ENCODE measurements at regions not wholly inside any gene's neighbourhood (a gene's known extent, or its start where the extent isn't known, plus 50 kb on each side); places are given as distances from the start of the nearest gene placed in this dataset.

GRCh38 chr2:225971433-225971832 lies 571.9 kb downstream of the NYAP2 start:
- Histone ChIP-seq H3K27ac (ENCODE audit: low read depth, low read length) (no peak overlapping the region), H3K36me3 (ENCODE audit: insufficient read depth, low read length) (no peaks in the 10 kb centered on the region), H3K27me3 (ENCODE audit: insufficient read depth, low read length, poor library complexity, severe bottlenecking) (no peaks in the 10 kb centered on the region), H3K9me3 (ENCODE audit: low read length) (no peaks in the 10 kb centered on the region), H3K4me3 (ENCODE audit: low read length) (no peak overlapping the region), H3K4me1 (ENCODE audit: insufficient read depth, low read length) (no peaks in the 10 kb centered on the region)
- CTCF ChIA-PET = no interaction called here
- Mint-ChIP-seq H3K27ac (no peak overlapping the region), H3K36me3 (no peaks in the 10 kb centered on the region), H3K9me3 (peaks cover 0 to 8% (median 3%) of the 10 kb centered on the region in 5 donors), H3K27me3 (peaks cover 0 to 1% of the 10 kb centered on the region in 2 donors), H3K4me3 (no peak overlapping the region), H3K4me1 (no peaks in the 10 kb centered on the region)
- POLR2A ChIA-PET = no interaction called here
- DNase-seq = no peak

GRCh38 chr2:225948903-225949302 lies 549.4 kb downstream of the NYAP2 start:
- ChIA-PET POLR2A (no interaction called here), CTCF (no interaction called here)
- Mint-ChIP-seq H3K27me3 (peaks cover 0 to 3% of the 10 kb centered on the region in 2 donors), H3K27ac (no peak overlapping the region), H3K4me3 (peak overlapping the region in 1 of 7 donors; percentile 33), H3K9me3 (peaks cover 19 to 31% (median 25%) of the 10 kb centered on the region in 5 donors), H3K36me3 (peaks cover 0 to 4% (median 0%) of the 10 kb centered on the region in 3 donors), H3K4me1 (no peaks in the 10 kb centered on the region)
- Histone ChIP-seq H3K9me3 (ENCODE audit: low read length) (no peaks in the 10 kb centered on the region), H3K4me1 (ENCODE audit: insufficient read depth, low read length) (no peaks in the 10 kb centered on the region), H3K36me3 (ENCODE audit: insufficient read depth, low read length) (no peaks in the 10 kb centered on the region), H3K27me3 (ENCODE audit: insufficient read depth, low read length, poor library complexity, severe bottlenecking) (no peaks in the 10 kb centered on the region), H3K4me3 (ENCODE audit: low read length) (no peak overlapping the region), H3K27ac (ENCODE audit: low read depth, low read length) (no peak overlapping the region)
- no peak for DNase-seq

- Histone ChIP-seq H3K27me3 (ENCODE audit: insufficient read depth, low read length, poor library complexity, severe bottlenecking) (no peaks in the 10 kb centered on the region), H3K27ac (ENCODE audit: low read depth, low read length) (no peak overlapping the region), H3K9me3 (ENCODE audit: low read length) (no peaks in the 10 kb centered on the region), H3K4me1 (ENCODE audit: insufficient read depth, low read length) (no peaks in the 10 kb centered on the region), H3K36me3 (ENCODE audit: insufficient read depth, low read length) (no peaks in the 10 kb centered on the region), H3K4me3 (ENCODE audit: low read length) (no peak overlapping the region)
- Mint-ChIP-seq H3K4me3 (no peak overlapping the region), H3K27me3 (no peaks in the 10 kb centered on the region), H3K27ac (no peak overlapping the region), H3K36me3 (no peaks in the 10 kb centered on the region), H3K9me3 (peaks cover 0 to 9% (median 3%) of the 10 kb centered on the region in 5 donors), H3K4me1 (no peaks in the 10 kb centered on the region)
- ChIA-PET CTCF (no interaction called here), POLR2A (no interaction called here)
- DNase-seq = no peak
These were observed 539.5 kb downstream of the NYAP2 start for GRCh38 chr2:225938991-225939390.

DNA sequence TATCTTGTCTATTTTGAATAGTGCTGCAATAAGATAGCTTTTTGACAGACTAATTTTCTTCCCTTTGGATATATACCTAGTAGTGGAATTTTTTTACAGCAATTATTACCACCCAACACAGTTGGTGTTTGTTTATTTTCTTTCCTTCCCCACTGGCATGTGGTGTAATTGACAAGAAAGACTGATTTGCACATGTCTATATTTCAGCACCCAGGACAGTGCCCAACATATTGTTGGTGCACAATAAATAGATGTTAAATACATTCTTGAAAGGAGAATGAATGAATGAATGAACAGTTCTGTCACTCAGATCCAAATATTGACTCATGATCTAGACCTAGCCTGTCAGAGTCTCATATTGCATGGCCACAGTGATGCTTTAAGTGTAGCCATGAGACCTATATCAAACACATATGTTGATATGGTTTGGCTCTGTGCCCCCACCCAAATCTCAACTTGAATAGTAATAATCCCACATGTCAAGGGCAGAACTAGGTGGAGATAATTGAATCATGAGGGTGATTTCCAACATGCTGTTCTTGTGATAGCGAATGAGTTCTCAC lies 538.2 kb downstream of the NYAP2 start:
- no peaks in the 10 kb centered on the region for H3K36me3 Mint-ChIP-seq
- no peaks in the 10 kb centered on the region for H3K4me1 Mint-ChIP-seq
- no peaks in the 10 kb centered on the region for H3K4me1 ChIP-seq (ENCODE audit: insufficient read depth, low read length)
- no peak overlapping the region for H3K4me3 ChIP-seq (ENCODE audit: low read length)
- POLR2A ChIA-PET = no interaction called here
- H3K9me3 ChIP-seq (ENCODE audit: low read length) = no peaks in the 10 kb centered on the region
- H3K27ac Mint-ChIP-seq = no peak overlapping the region
- DNase-seq = no peak
- no peak overlapping the region for H3K4me3 Mint-ChIP-seq
- H3K9me3 Mint-ChIP-seq = peaks cover 0 to 9% (median 3%) of the 10 kb centered on the region in 5 donors
- no peak overlapping the region for H3K27ac ChIP-seq (ENCODE audit: low read depth, low read length)
- no peaks in the 10 kb centered on the region for H3K27me3 Mint-ChIP-seq
- H3K27me3 ChIP-seq (ENCODE audit: insufficient read depth, low read length, poor library complexity, severe bottlenecking) = no peaks in the 10 kb centered on the region
- H3K36me3 ChIP-seq (ENCODE audit: insufficient read depth, low read length) = no peaks in the 10 kb centered on the region
- CTCF ChIA-PET = no interaction called here

DNA sequence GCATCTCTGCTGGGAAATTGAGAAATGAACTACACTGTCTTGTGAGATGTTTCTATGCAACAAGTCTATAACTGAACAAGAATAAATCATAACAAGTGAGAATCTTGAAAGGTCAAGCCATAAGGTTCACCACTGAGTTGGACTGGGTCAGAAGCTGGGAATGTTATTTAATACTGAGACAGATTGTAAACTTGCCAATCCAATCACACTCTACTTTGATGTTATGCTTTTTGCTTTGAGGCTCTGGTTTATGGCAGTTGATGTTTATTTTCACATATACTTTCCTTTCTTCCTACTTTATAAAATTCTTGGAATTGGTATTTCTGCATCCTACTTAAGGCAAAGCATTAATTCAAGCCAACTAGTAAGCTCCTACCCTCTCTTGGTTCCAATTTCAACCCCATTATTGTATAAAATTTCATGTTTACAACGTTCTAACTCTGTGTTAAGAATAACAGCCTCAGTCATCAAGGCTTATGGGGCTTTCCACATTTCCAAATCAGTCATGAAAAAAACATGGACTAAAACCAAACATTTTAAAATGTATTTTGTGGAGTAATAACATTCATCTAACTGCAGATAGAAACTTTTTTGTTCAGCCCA lies 533.4 kb downstream of the NYAP2 start:
- peaks cover 0 to 3% (median 0%) of the 10 kb centered on the region in 5 donors for H3K9me3 Mint-ChIP-seq
- no peak for DNase-seq
- no peaks in the 10 kb centered on the region for H3K4me1 ChIP-seq (ENCODE audit: insufficient read depth, low read length)

DNA sequence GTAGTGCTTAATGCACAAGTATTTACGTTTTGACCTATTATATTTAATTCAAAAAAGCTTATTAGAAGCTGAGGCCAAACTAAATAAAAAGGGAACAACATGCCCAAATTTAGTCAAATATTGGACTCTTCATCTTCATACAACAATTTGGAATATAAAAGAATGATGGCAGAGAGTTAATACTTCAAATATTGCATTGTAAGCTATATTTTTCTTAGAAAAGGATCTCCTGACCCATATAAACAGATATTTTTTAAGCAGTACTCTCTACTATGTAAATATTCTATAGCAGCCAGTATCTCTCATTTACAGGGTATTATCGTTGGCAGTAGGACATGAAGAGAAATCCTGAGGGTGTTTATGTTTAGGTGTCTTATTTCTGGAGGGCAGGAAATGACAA lies 531.2 kb downstream of the NYAP2 start:
- no peaks in the 10 kb centered on the region for H3K27me3 Mint-ChIP-seq
- CTCF ChIA-PET = no interaction called here

More for the DNA sequence above, 533.4 kb downstream of the NYAP2 start:
- H3K4me3 Mint-ChIP-seq = no peak overlapping the region
- no peaks in the 10 kb centered on the region for H3K4me1 Mint-ChIP-seq
- H3K36me3 ChIP-seq (ENCODE audit: insufficient read depth, low read length) = no peaks in the 10 kb centered on the region
- no peaks in the 10 kb centered on the region for H3K36me3 Mint-ChIP-seq
- no peaks in the 10 kb centered on the region for H3K27me3 ChIP-seq (ENCODE audit: insufficient read depth, low read length, poor library complexity, severe bottlenecking)
- no peak overlapping the region for H3K27ac Mint-ChIP-seq
- ChIA-PET POLR2A (no interaction called here), CTCF (no interaction called here)
- H3K27me3 Mint-ChIP-seq = no peaks in the 10 kb centered on the region
- H3K4me3 ChIP-seq (ENCODE audit: low read length) = no peak overlapping the region
- no peak overlapping the region for H3K27ac ChIP-seq (ENCODE audit: low read depth, low read length)
- H3K9me3 ChIP-seq (ENCODE audit: low read length) = no peaks in the 10 kb centered on the region

DNA sequence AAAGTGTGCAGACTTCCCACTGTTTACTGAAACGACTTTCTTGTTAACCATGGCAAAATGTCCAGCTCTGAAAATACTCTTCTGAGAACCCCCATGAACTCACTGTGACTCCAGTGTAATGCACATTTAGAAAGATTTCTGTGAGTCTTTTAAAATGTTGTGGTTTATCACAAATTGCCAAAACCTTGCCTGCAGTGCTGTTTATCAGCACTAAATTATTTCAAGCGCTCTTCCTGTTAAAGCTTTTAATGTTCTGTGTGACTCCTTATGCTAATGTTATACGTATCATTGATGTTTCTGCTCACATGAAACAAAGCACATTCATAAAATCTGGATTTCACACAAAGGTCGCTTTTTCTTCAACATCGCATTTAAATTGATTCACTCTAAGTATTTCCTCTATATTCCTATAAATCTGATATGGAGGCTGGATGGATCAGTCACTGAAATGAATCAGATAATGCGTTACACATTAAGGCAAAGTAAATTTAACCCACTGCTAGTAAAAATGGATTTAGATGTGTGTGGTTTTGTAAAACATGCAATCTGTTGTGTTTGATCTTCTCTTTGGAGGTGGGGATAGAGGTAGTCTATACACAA lies 521.2 kb downstream of the NYAP2 start:
- Mint-ChIP-seq H3K27ac (no peak overlapping the region), H3K27me3 (peaks cover 0 to 2% of the 10 kb centered on the region in 2 donors), H3K36me3 (no peaks in the 10 kb centered on the region), H3K9me3 (peaks cover 2 to 7% (median 5%) of the 10 kb centered on the region in 5 donors), H3K4me1 (no peaks in the 10 kb centered on the region), H3K4me3 (no peak overlapping the region)
- Histone ChIP-seq H3K4me3 (ENCODE audit: low read length) (no peak overlapping the region), H3K27me3 (ENCODE audit: insufficient read depth, low read length, poor library complexity, severe bottlenecking) (no peaks in the 10 kb centered on the region), H3K4me1 (ENCODE audit: insufficient read depth, low read length) (no peaks in the 10 kb centered on the region), H3K36me3 (ENCODE audit: insufficient read depth, low read length) (no peaks in the 10 kb centered on the region), H3K9me3 (ENCODE audit: low read length) (no peaks in the 10 kb centered on the region), H3K27ac (ENCODE audit: low read depth, low read length) (no peak overlapping the region)
- CTCF ChIA-PET = no interaction called here
- POLR2A ChIA-PET = no interaction called here
- no peak for DNase-seq

More for the DNA sequence above, 531.2 kb downstream of the NYAP2 start:
- no peak overlapping the region for H3K27ac ChIP-seq (ENCODE audit: low read depth, low read length)
- no peaks in the 10 kb centered on the region for H3K27me3 ChIP-seq (ENCODE audit: insufficient read depth, low read length, poor library complexity, severe bottlenecking)
- H3K4me3 ChIP-seq (ENCODE audit: low read length) = no peak overlapping the region
- Mint-ChIP-seq H3K4me1 (no peaks in the 10 kb centered on the region), H3K27ac (no peak overlapping the region), H3K9me3 (no peaks in the 10 kb centered on the region), H3K36me3 (no peaks in the 10 kb centered on the region), H3K4me3 (no peak overlapping the region)
- H3K4me1 ChIP-seq (ENCODE audit: insufficient read depth, low read length) = no peaks in the 10 kb centered on the region
- H3K36me3 ChIP-seq (ENCODE audit: insufficient read depth, low read length) = no peaks in the 10 kb centered on the region
- DNase-seq = no peak
- H3K9me3 ChIP-seq (ENCODE audit: low read length) = no peaks in the 10 kb centered on the region
- POLR2A ChIA-PET = no interaction called here

DNA sequence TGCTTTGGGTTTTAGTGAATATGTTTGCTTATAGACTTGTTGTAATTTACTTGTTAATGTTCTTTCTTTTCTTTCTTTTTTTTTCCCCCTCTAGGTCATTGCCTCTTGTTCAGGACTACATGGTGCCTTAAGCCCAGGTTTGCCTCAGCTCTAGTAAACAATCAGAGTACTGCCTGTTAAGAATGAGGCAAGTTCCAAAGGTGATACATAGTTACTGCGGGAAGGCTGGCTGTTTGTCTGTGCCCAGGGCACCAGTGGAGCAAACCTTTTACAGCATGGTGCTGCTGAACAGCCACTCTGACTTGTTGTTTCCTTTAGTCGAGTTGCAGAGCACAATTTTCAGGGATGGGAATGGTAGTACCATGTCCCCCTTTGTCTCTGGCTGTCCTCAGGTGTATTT lies 517.2 kb downstream of the NYAP2 start:
- POLR2A ChIA-PET = no interaction called here
- no peaks in the 10 kb centered on the region for H3K4me1 ChIP-seq (ENCODE audit: insufficient read depth, low read length)
- Mint-ChIP-seq H3K4me1 (no peaks in the 10 kb centered on the region), H3K9me3 (peaks cover 2 to 7% (median 5%) of the 10 kb centered on the region in 5 donors), H3K36me3 (no peaks in the 10 kb centered on the region), H3K27me3 (peaks cover 0 to 2% of the 10 kb centered on the region in 2 donors), H3K27ac (no peak overlapping the region), H3K4me3 (no peak overlapping the region)
- DNase-seq = no peak
- no peak overlapping the region for H3K4me3 ChIP-seq (ENCODE audit: low read length)
- H3K27ac ChIP-seq (ENCODE audit: low read depth, low read length) = no peak overlapping the region
- no peaks in the 10 kb centered on the region for H3K36me3 ChIP-seq (ENCODE audit: insufficient read depth, low read length)
- H3K27me3 ChIP-seq (ENCODE audit: insufficient read depth, low read length, poor library complexity, severe bottlenecking) = no peaks in the 10 kb centered on the region
- CTCF ChIA-PET = no interaction called here
- H3K9me3 ChIP-seq (ENCODE audit: low read length) = no peaks in the 10 kb centered on the region

Measured in CD8-positive, alpha-beta memory T cell (primary cell).